ENCODE measurements at regions not wholly inside any gene's neighbourhood (a gene's known extent, or its start where the extent isn't known, plus 50 kb on each side); places are given as distances from the start of the nearest gene placed in this dataset.
"Not testable (repeated sequence)": the region's sequence is repeated elsewhere in the genome, so short reads cannot be mapped to it uniquely, and the experiment has no call there.

GRCh38 chr13:104614361-104615145 lies 1548.3 kb upstream of the SLC10A2 start:
- Mint-ChIP-seq H3K4me1 (ENCODE audit: low read depth) (no peaks in the 10 kb centered on the region), H3K27ac (no peak overlapping the region), H3K27me3 (ENCODE audit: insufficient read depth) (peaks cover 2% of the 10 kb centered on the region; the same call in 1 of the 2 replicates), H3K36me3 (ENCODE audit: low read depth) (no peaks in the 10 kb centered on the region), H3K4me3 (no peak overlapping the region), H3K9me3 (peaks cover 17% of the 10 kb centered on the region; the same call in 1 of the 2 replicates)
- DNase-seq, result no peak
- no peak for TF ChIP-seq CTCF (IDR thresholded peaks at IDR 0.05)

GRCh38 chr13:104608331-104608730 lies 1542.1 kb upstream of the SLC10A2 start:
- H3K27ac Mint-ChIP-seq, result no peak overlapping the region
- TF ChIP-seq CTCF (IDR thresholded peaks at IDR 0.05), result no peak
- no peak overlapping the region for H3K4me3 Mint-ChIP-seq
- H3K4me1 Mint-ChIP-seq (ENCODE audit: low read depth), result no peaks in the 10 kb centered on the region
- no peaks in the 10 kb centered on the region for H3K36me3 Mint-ChIP-seq (ENCODE audit: low read depth)
- no peak for DNase-seq
- peaks cover 3% of the 10 kb centered on the region for H3K9me3 Mint-ChIP-seq
- H3K27me3 Mint-ChIP-seq (ENCODE audit: insufficient read depth), result no peaks in the 10 kb centered on the region; the same call in 1 of the 2 replicates

GRCh38 chr13:104605435-104605834 lies 1539.2 kb upstream of the SLC10A2 start:
- DNase-seq; H3K27ac Mint-ChIP-seq; H3K36me3 Mint-ChIP-seq (ENCODE audit: low read depth); H3K4me1 Mint-ChIP-seq (ENCODE audit: low read depth); H3K4me3 Mint-ChIP-seq; H3K9me3 Mint-ChIP-seq; H3K27me3 Mint-ChIP-seq (ENCODE audit: insufficient read depth): not testable (repeated sequence)

- Mint-ChIP-seq H3K4me1 (ENCODE audit: low read depth) (no peaks in the 10 kb centered on the region), H3K4me3 (no peak overlapping the region), H3K27me3 (ENCODE audit: insufficient read depth) (no peaks in the 10 kb centered on the region; the same call in 1 of the 2 replicates), H3K36me3 (ENCODE audit: low read depth) (no peaks in the 10 kb centered on the region), H3K9me3 (no peaks in the 10 kb centered on the region; the same call in none of the 2 replicates), H3K27ac (no peak overlapping the region)
- DNase-seq, result no peak
- no peak for TF ChIP-seq CTCF (IDR thresholded peaks at IDR 0.05)
These were observed 1531.4 kb upstream of the SLC10A2 start for GRCh38 chr13:104597546-104598180.

GRCh38 chr13:104595511-104595910 lies 1529.3 kb upstream of the SLC10A2 start:
- no peaks in the 10 kb centered on the region for H3K4me1 Mint-ChIP-seq (ENCODE audit: low read depth)
- H3K27ac Mint-ChIP-seq, result no peak overlapping the region
- no peak for TF ChIP-seq CTCF (IDR thresholded peaks at IDR 0.05)

GRCh38 chr13:104594806-104595205 lies 1528.6 kb upstream of the SLC10A2 start:
- DNase-seq, result no peak
- H3K4me3 Mint-ChIP-seq, result no peak overlapping the region
- no peaks in the 10 kb centered on the region for H3K4me1 Mint-ChIP-seq (ENCODE audit: low read depth)
- no peak for TF ChIP-seq CTCF (IDR thresholded peaks at IDR 0.05)
- H3K27ac Mint-ChIP-seq, result no peak overlapping the region
- no peaks in the 10 kb centered on the region; the same call in 1 of the 2 replicates for H3K27me3 Mint-ChIP-seq (ENCODE audit: insufficient read depth)
- H3K9me3 Mint-ChIP-seq, result no peaks in the 10 kb centered on the region; the same call in 1 of the 2 replicates
- H3K36me3 Mint-ChIP-seq (ENCODE audit: low read depth), result no peaks in the 10 kb centered on the region

More at GRCh38 chr13:104595511-104595910, 1529.3 kb upstream of the SLC10A2 start:
- Mint-ChIP-seq H3K4me3 (no peak overlapping the region), H3K27me3 (ENCODE audit: insufficient read depth) (no peaks in the 10 kb centered on the region; the same call in 1 of the 2 replicates), H3K36me3 (ENCODE audit: low read depth) (no peaks in the 10 kb centered on the region), H3K9me3 (no peaks in the 10 kb centered on the region; the same call in 1 of the 2 replicates)
- no peak for DNase-seq
